CD4-positive, CD25-positive, alpha-beta regulatory T cell (primary cell): ENCODE measurements at regions not wholly inside any gene's neighbourhood (a gene's known extent, or its start where the extent isn't known, plus 50 kb on each side); places are given as distances from the start of the nearest gene placed in this dataset.

ENCODE experiments used
- ATAC-seq, 2 donors: fragments of 150-1000 bp; cut with Tn5 transposase; one replicate each; pipeline ENCODE4 v1.10.0; 2021; ENCODE audit warnings: low read depth in 2 of 2, moderate number of reproducible peaks in 2 of 2, moderate library complexity in 1 of 2
- DNase-seq, 3 donors: peaks; one replicate each; pipeline versions ENCODE4 v3.0.0 to v3.0.0-alpha.2; 2012 to 2022; ENCODE audit warnings: mixed read lengths in 1 of 3
- H3K27ac ChIP-seq: one replicate; pipeline ENCODE4 v1.7.0; 2013; ENCODE audit warnings: mild to moderate bottlenecking, low read length; ENCODE audit not compliant: insufficient read depth, poor library complexity, severe bottlenecking
- H3K27me3 ChIP-seq: one replicate; pipeline ENCODE4 v1.7.0; 2013; ENCODE audit warnings: low read length; ENCODE audit not compliant: control insufficient read depth, insufficient read depth
- H3K36me3 ChIP-seq: one replicate; pipeline ENCODE4 v1.7.0; 2013; ENCODE audit warnings: mild to moderate bottlenecking, low read length, moderate library complexity; ENCODE audit not compliant: control insufficient read depth, insufficient read depth
- H3K4me1 ChIP-seq: 2 replicates; pipeline ENCODE4 v1.7.0; 2013; ENCODE audit warnings: mild to moderate bottlenecking, low read length; ENCODE audit not compliant: insufficient read depth, control insufficient read depth, poor library complexity, severe bottlenecking
- H3K4me3 ChIP-seq: one replicate; pipeline ENCODE4 v1.7.0; 2013; ENCODE audit warnings: low read depth, mild to moderate bottlenecking, low read length, moderate library complexity
- H3K9me3 ChIP-seq, 2 experiments: 1 replicate in 1 of 2; 2 replicates in 1 of 2; pipeline ENCODE4 v1.7.0; 2013; ENCODE audit warnings: low read length in 2 of 2, mild to moderate bottlenecking in 1 of 2, moderate library complexity in 1 of 2; ENCODE audit not compliant: control insufficient read depth in 2 of 2
- H3K27ac Mint-ChIP-seq, 3 donors: one replicate each; pipeline ENCODE4 v1.8.0; 2020 to 2022; ENCODE audit warnings: mild to moderate bottlenecking in 3 of 3, mixed read lengths in 3 of 3, moderate library complexity in 2 of 3
- H3K27me3 Mint-ChIP-seq: one replicate; pipeline ENCODE4 v1.8.0; 2022; ENCODE audit warnings: mild to moderate bottlenecking, mixed read lengths
- H3K36me3 Mint-ChIP-seq: one replicate; pipeline ENCODE4 v1.8.0; 2020; ENCODE audit warnings: mixed read lengths
- H3K4me1 Mint-ChIP-seq, 4 donors: one replicate each; pipeline ENCODE4 v1.8.0; 2020 to 2022; ENCODE audit warnings: mixed read lengths in 4 of 4, mild to moderate bottlenecking in 1 of 4
- H3K4me3 Mint-ChIP-seq, 4 donors: one replicate each; pipeline ENCODE4 v1.8.0; 2020 to 2022; ENCODE audit warnings: mild to moderate bottlenecking in 4 of 4, mixed read lengths in 4 of 4, moderate library complexity in 3 of 4
- H3K9me3 Mint-ChIP-seq, 7 donors: one replicate each; pipeline ENCODE4 v1.8.0; 2020 to 2022; ENCODE audit warnings: mixed read lengths in 7 of 7, mild to moderate bottlenecking in 3 of 7, moderate library complexity in 2 of 7

- H3K4me3 Mint-ChIP-seq, result no peak overlapping the region
- no peaks in the 10 kb centered on the region for H3K36me3 Mint-ChIP-seq
- H3K4me1 ChIP-seq, result no peaks in the 10 kb centered on the region
- no peaks in the 10 kb centered on the region for H3K36me3 ChIP-seq
- H3K27me3 Mint-ChIP-seq, result no peaks in the 10 kb centered on the region
- H3K27ac ChIP-seq, result no peak overlapping the region
- peaks cover 0 to 4% (median 0%) of the 10 kb centered on the region in 7 donors for H3K9me3 Mint-ChIP-seq
- ATAC-seq (no peak), DNase-seq (no peak)
- no peaks in the 10 kb centered on the region for H3K9me3 ChIP-seq
- no peaks in the 10 kb centered on the region for H3K4me1 Mint-ChIP-seq
- no peak overlapping the region for H3K27ac Mint-ChIP-seq
- no peak overlapping the region for H3K4me3 ChIP-seq
- H3K27me3 ChIP-seq, result no peaks in the 10 kb centered on the region
Measured at GRCh38 chr9:2979957-2980610, 136.2 kb upstream of the PUM3 start.

GRCh38 chr9:2972475-2972874 is 128.6 kb upstream of the PUM3 start:
- H3K9me3 Mint-ChIP-seq, result peaks cover 0 to 11% (median 5%) of the 10 kb centered on the region in 7 donors
- Histone ChIP-seq H3K36me3 (no peaks in the 10 kb centered on the region), H3K4me1 (no peaks in the 10 kb centered on the region), H3K9me3 (no peaks in the 10 kb centered on the region), H3K27ac (no peak overlapping the region), H3K27me3 (peaks cover 4% of the 10 kb centered on the region), H3K4me3 (no peak overlapping the region)
- H3K27ac Mint-ChIP-seq, result no peak overlapping the region
- ATAC-seq (no peak), DNase-seq (no peak)
- H3K4me3 Mint-ChIP-seq, result no peak overlapping the region
- H3K27me3 Mint-ChIP-seq, result peaks cover 5% of the 10 kb centered on the region
- no peaks in the 10 kb centered on the region for H3K4me1 Mint-ChIP-seq
- no peaks in the 10 kb centered on the region for H3K36me3 Mint-ChIP-seq

- peaks cover 4% of the 10 kb centered on the region for H3K27me3 ChIP-seq
- H3K9me3 ChIP-seq, result no peaks in the 10 kb centered on the region
- Mint-ChIP-seq H3K4me1 (no peaks in the 10 kb centered on the region), H3K4me3 (no peak overlapping the region), H3K36me3 (no peaks in the 10 kb centered on the region), H3K27ac (no peak overlapping the region), H3K27me3 (peaks cover 5% of the 10 kb centered on the region), H3K9me3 (peaks cover 0 to 11% (median 5%) of the 10 kb centered on the region in 7 donors)
- no peak overlapping the region for H3K4me3 ChIP-seq
- no peak for DNase-seq
- no peak overlapping the region for H3K27ac ChIP-seq
- no peaks in the 10 kb centered on the region for H3K4me1 ChIP-seq
- ATAC-seq, result no peak
- H3K36me3 ChIP-seq, result no peaks in the 10 kb centered on the region
Measured at GRCh38 chr9:2970864-2971263, 127.0 kb upstream of the PUM3 start.

- Histone ChIP-seq H3K4me3 (no peak overlapping the region), H3K27me3 (peaks cover 4% of the 10 kb centered on the region), H3K36me3 (no peaks in the 10 kb centered on the region), H3K9me3 (no peaks in the 10 kb centered on the region), H3K4me1 (no peaks in the 10 kb centered on the region), H3K27ac (no peak overlapping the region)
- ATAC-seq (no peak), DNase-seq (no peak)
- Mint-ChIP-seq H3K9me3 (peaks cover 0 to 11% (median 3%) of the 10 kb centered on the region in 7 donors), H3K4me1 (no peaks in the 10 kb centered on the region), H3K27ac (no peak overlapping the region), H3K36me3 (no peaks in the 10 kb centered on the region), H3K4me3 (no peak overlapping the region), H3K27me3 (peaks cover 5% of the 10 kb centered on the region)
Measured at GRCh38 chr9:2967766-2968165, 123.9 kb upstream of the PUM3 start.

GRCh38 chr9:2966565-2967300 is 122.8 kb upstream of the PUM3 start:
- Mint-ChIP-seq H3K27me3 (peaks cover 5% of the 10 kb centered on the region), H3K9me3 (peaks cover 0 to 3% (median 2%) of the 10 kb centered on the region in 7 donors), H3K4me1 (no peaks in the 10 kb centered on the region), H3K4me3 (no peak overlapping the region), H3K36me3 (no peaks in the 10 kb centered on the region), H3K27ac (no peak overlapping the region)
- Histone ChIP-seq H3K27me3 (peaks cover 4% of the 10 kb centered on the region), H3K36me3 (no peaks in the 10 kb centered on the region), H3K4me1 (no peaks in the 10 kb centered on the region), H3K9me3 (no peaks in the 10 kb centered on the region), H3K27ac (no peak overlapping the region), H3K4me3 (no peak overlapping the region)
- DNase-seq (no peak), ATAC-seq (no peak)

GRCh38 chr9:2964470-2964869 is 120.6 kb upstream of the PUM3 start:
- Mint-ChIP-seq H3K4me1 (no peaks in the 10 kb centered on the region), H3K36me3 (no peaks in the 10 kb centered on the region), H3K9me3 (no peaks in the 10 kb centered on the region), H3K27me3 (no peaks in the 10 kb centered on the region), H3K4me3 (no peak overlapping the region), H3K27ac (no peak overlapping the region)
- Histone ChIP-seq H3K4me1 (no peaks in the 10 kb centered on the region), H3K27me3 (no peaks in the 10 kb centered on the region), H3K36me3 (no peaks in the 10 kb centered on the region), H3K27ac (no peak overlapping the region), H3K4me3 (no peak overlapping the region), H3K9me3 (no peaks in the 10 kb centered on the region)
- no peak for ATAC-seq
- DNase-seq, result no peak

- Mint-ChIP-seq H3K4me1 (no peaks in the 10 kb centered on the region), H3K4me3 (no peak overlapping the region), H3K9me3 (peaks cover 0 to 2% (median 0%) of the 10 kb centered on the region in 7 donors), H3K36me3 (no peaks in the 10 kb centered on the region), H3K27ac (no peak overlapping the region), H3K27me3 (no peaks in the 10 kb centered on the region)
- Histone ChIP-seq H3K4me3 (no peak overlapping the region), H3K27ac (no peak overlapping the region), H3K4me1 (no peaks in the 10 kb centered on the region), H3K9me3 (no peaks in the 10 kb centered on the region), H3K27me3 (peaks cover 1% of the 10 kb centered on the region), H3K36me3 (no peaks in the 10 kb centered on the region)
- DNase-seq (no peak), ATAC-seq (no peak)
Measured at GRCh38 chr9:2963307-2963706, 119.4 kb upstream of the PUM3 start.
